SK-N-SH (cell line): ENCODE measurements at regions not wholly inside any gene's neighbourhood (a gene's known extent, or its start where the extent isn't known, plus 50 kb on each side); places are given as distances from the start of the nearest gene placed in this dataset.

Experiments
- CTCF ChIA-PET: fragments of 300-600, 350-600 bp; formaldehyde crosslinking; extraction: SDS; loops from one replicate; lab custom pipeline; 2021; lab: Yijun Ruan, JAX
- POLR2A ChIA-PET: fragments of 350-600 bp; sonication (Branson Sonifier 250); formaldehyde crosslinking; extraction: SDS; loops from one replicate; lab custom pipeline; 2020; ENCODE audit warnings: antibody characterized with exemption, inconsistent platforms; lab: Yijun Ruan, JAX
- DNase-seq: peaks from one replicate; pipeline ENCODE4 v3.0.0; 2012
- H2AFZ ChIP-seq: fragments of 200-600 bp; sonication (generic); 2 replicates; pipeline ENCODE4 v1.8.1; 2016; ENCODE audit warnings: antibody characterized with exemption, mild to moderate bottlenecking, low read depth
- H3F3A ChIP-seq: fragments of 200-600 bp; sonication (generic); replicated peaks from 2 replicates; pipeline ENCODE3; 2016; ENCODE audit warnings: antibody characterized with exemption, mild to moderate bottlenecking; ENCODE audit not compliant: insufficient read depth
- H3K27ac ChIP-seq, 2 experiments: fragments of 200-500 bp in 1 of 2; fragments of 200-600 bp in 1 of 2; sonication (Bioruptor generic) in 1 of 2; sonication (generic), shearing (Covaris generic) in 1 of 2; 2 replicates each; pipeline versions ENCODE4 v1.5.1 to v1.6.1; 2014 to 2016; ENCODE audit warnings: low read depth in 2 of 2, inconsistent platforms in 1 of 2, low read length in 1 of 2, mild to moderate bottlenecking in 1 of 2, mixed read lengths in 1 of 2
- H3K27me3 ChIP-seq: fragments of 200-600 bp; sonication (generic), shearing (Covaris generic); 2 replicates; pipeline ENCODE4 v1.6.1; 2016; ENCODE audit warnings: mixed run types; ENCODE audit not compliant: insufficient read depth
- H3K36me3 ChIP-seq, 2 experiments: fragments of 200-500 bp in 1 of 2; fragments of 200-600 bp in 1 of 2; sonication (Bioruptor generic) in 1 of 2; sonication (generic) in 1 of 2; replicated peaks in 1 of 2; 2 replicates each; pipeline versions ENCODE3 to v1.5.1; 2014 to 2016; ENCODE audit warnings: low read length in 1 of 2, mild to moderate bottlenecking in 1 of 2; ENCODE audit not compliant: insufficient read depth in 2 of 2, control insufficient read depth in 1 of 2
- H3K4me1 ChIP-seq, 2 experiments: fragments of 200-500 bp in 1 of 2; fragments of 200-600 bp in 1 of 2; sonication (Bioruptor generic) in 1 of 2; sonication (generic), shearing (Covaris generic) in 1 of 2; 2 replicates each; pipeline versions ENCODE4 v1.5.1 to v1.6.1; 2014 to 2016; ENCODE audit warnings: low read depth in 1 of 2, low read length in 1 of 2, mixed run types in 1 of 2; ENCODE audit not compliant: insufficient read depth in 2 of 2, control insufficient read depth in 1 of 2
- H3K4me2 ChIP-seq: fragments of 200-600 bp; sonication (generic), shearing (Covaris generic); 2 replicates; pipeline ENCODE4 v1.6.1; 2017; ENCODE audit warnings: mixed run types
- H3K4me3 ChIP-seq, 2 experiments: fragments of 200-500 bp in 1 of 2; fragments of 200-600 bp in 1 of 2; sonication (Bioruptor generic) in 1 of 2; sonication (generic), shearing (Covaris generic) in 1 of 2; 2 replicates each; pipeline versions ENCODE4 v1.5.1 to v1.8.1; 2014 to 2016; ENCODE audit warnings: low read depth in 2 of 2, inconsistent platforms in 1 of 2, low read length in 1 of 2, mild to moderate bottlenecking in 1 of 2, mixed read lengths in 1 of 2, moderate library complexity in 1 of 2
- H3K79me2 ChIP-seq: fragments of 200-600 bp; sonication (generic); 2 replicates; pipeline ENCODE4 v1.8.1; 2017; ENCODE audit warnings: mild to moderate bottlenecking; ENCODE audit not compliant: insufficient read depth
- H3K9ac ChIP-seq: fragments of 200-600 bp; sonication (generic); 2 replicates; pipeline ENCODE4 v1.6.1; 2017; ENCODE audit warnings: mixed run types
- H3K9me2 ChIP-seq: fragments of 200-600 bp; sonication (generic); 2 replicates; pipeline ENCODE4 v1.6.1; 2017; ENCODE audit warnings: mixed run types
- H3K9me3 ChIP-seq: fragments of 200-600 bp; sonication (generic); 2 replicates; pipeline ENCODE4 v1.6.1; 2017; ENCODE audit warnings: mixed run types, mild to moderate bottlenecking, moderate library complexity
- H4K20me1 ChIP-seq: fragments of 200-600 bp; sonication (generic); 2 replicates; pipeline ENCODE4 v1.6.1; 2017; ENCODE audit warnings: mild to moderate bottlenecking, mixed run types; ENCODE audit not compliant: insufficient read depth
- EP300 ChIP-seq, 2 experiments: IDR thresholded peaks; 2 replicates each; pipeline versions ENCODE4 v1.4.0 to v1.6.1; 2012; ENCODE audit warnings: borderline replicate concordance in 1 of 2, low read depth in 1 of 2, low read length in 1 of 2
- FOSL2 ChIP-seq: IDR thresholded peaks from 2 replicates; pipeline ENCODE4 v1.4.0; 2012; ENCODE audit warnings: low read depth, mild to moderate bottlenecking, moderate library complexity, borderline replicate concordance
- FOXJ3 ChIP-seq: sonication (generic); formaldehyde crosslinking; IDR thresholded peaks from 2 replicates; pipeline ENCODE4 v1.5.1; 2020; ENCODE audit warnings: mild to moderate bottlenecking, missing genetic modification reagents
- GATA2 ChIP-seq: sonication (generic); formaldehyde crosslinking; IDR thresholded peaks from 2 replicates; pipeline ENCODE4 v1.5.0; 2020; ENCODE audit warnings: mild to moderate bottlenecking, missing genetic modification reagents
- IRF3 ChIP-seq: fragments of 150-350 bp; IDR thresholded peaks from 2 replicates; pipeline ENCODE4 v1.6.1; 2016; ENCODE audit warnings: mild to moderate bottlenecking, low read depth, low read length
- MXI1 ChIP-seq: IDR thresholded peaks from 2 replicates; pipeline ENCODE4 v1.6.1; 2012; ENCODE audit warnings: mild to moderate bottlenecking, low read depth, low read length, improper control_type of control experiment
- PBX3 ChIP-seq: IDR thresholded peaks from 2 replicates; pipeline ENCODE4; 2012
- RCOR1 ChIP-seq: fragments of 150-350 bp; IDR thresholded peaks from 2 replicates; pipeline ENCODE4 v1.6.1; 2017; ENCODE audit warnings: antibody characterized with exemption, low read length
- REST ChIP-seq: IDR thresholded peaks from 2 replicates; pipeline ENCODE4 v1.6.1; 2012; ENCODE audit warnings: mild to moderate bottlenecking, low read depth, low read length, moderate library complexity
- RXRA ChIP-seq: IDR thresholded peaks from 2 replicates; pipeline ENCODE4 v1.4.0; 2012; ENCODE audit warnings: low read depth, mild to moderate bottlenecking, borderline replicate concordance
- SIN3A ChIP-seq: IDR thresholded peaks from 2 replicates; pipeline ENCODE4 v1.6.1; 2012; ENCODE audit warnings: low read depth, mild to moderate bottlenecking, low read length, moderate library complexity, borderline replicate concordance
- SMC3 ChIP-seq: IDR thresholded peaks from 2 replicates; pipeline ENCODE4 v1.6.1; 2012; ENCODE audit warnings: low read depth, low read length, improper control_type of control experiment
- TAF1 ChIP-seq: IDR thresholded peaks from 2 replicates; pipeline ENCODE4 v1.6.1; 2012; ENCODE audit warnings: low read depth, mild to moderate bottlenecking, low read length, moderate library complexity, borderline replicate concordance
- YY1 ChIP-seq: IDR thresholded peaks from 2 replicates; pipeline ENCODE4 v1.4.0; 2012; ENCODE audit warnings: low read depth, mild to moderate bottlenecking
- WGBS: methylation state at CpG from one replicate; pipeline ENCODE4 v1.1.6; 2017; ENCODE audit warnings: low lambda C conversion rate; 5-methylcytosine and 5-hydroxymethylcytosine counted together
- TF ChIP-seq, protein P1 (sequence below): IDR thresholded peaks from 2 replicates; pipeline ENCODE4 v1.4.0; 2012; ENCODE audit warnings: low read depth, borderline replicate concordance
- TF ChIP-seq, protein P2 (sequence below): IDR thresholded peaks from 2 replicates; pipeline ENCODE4 v1.4.0; 2012; ENCODE audit warnings: low read depth, borderline replicate concordance

GRCh38 chr2:106709229-106709628 is 176.7 kb downstream of the ST6GAL2 start:
- Histone ChIP-seq H3K27ac (no peak overlapping the region), H3K9me2 (no peaks in the 10 kb centered on the region), H3K4me1 (no peaks in the 10 kb centered on the region), H3K9me3 (no peaks in the 10 kb centered on the region), H3K27me3 (no peaks in the 10 kb centered on the region), H4K20me1 (no peaks in the 10 kb centered on the region), H3K4me2 (no peak overlapping the region), H3K4me3 (no peak overlapping the region), H2AFZ (no peak overlapping the region), H3K79me2 (no peaks in the 10 kb centered on the region), H3K9ac (no peak overlapping the region), H3K36me3 (no peaks in the 10 kb centered on the region), H3F3A (no peaks in the 10 kb centered on the region)
- no peak for DNase-seq
- ChIA-PET POLR2A (no interaction called here), CTCF (no interaction called here)
- TF ChIP-seq RCOR1 (no peak), REST (no peak)
- WGBS = 11% methylated on average over 1 of the region's 1 CpG

DNA sequence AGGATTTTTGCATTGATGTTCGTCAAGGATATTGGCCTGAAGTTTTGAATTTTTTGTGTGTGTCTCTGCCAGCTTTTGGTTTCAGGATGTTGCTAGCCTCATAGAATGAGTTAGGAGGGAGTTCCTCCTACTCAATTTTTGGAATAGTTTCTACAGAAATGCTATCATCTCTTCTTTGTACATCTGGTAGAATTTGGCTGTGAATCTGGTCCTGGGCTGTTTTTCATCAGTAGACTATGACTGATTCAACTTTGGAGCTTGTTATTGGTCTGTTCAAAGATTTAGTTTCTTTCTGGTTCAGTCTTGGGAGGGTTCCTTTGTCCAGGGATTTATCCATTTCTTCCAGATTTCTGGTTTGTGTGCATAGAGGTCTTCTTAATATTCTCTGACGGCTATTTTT is 166.7 kb downstream of the ST6GAL2 start:
- no peak overlapping the region for H3K4me2 ChIP-seq
- no peak overlapping the region for H3K4me3 ChIP-seq
- no peaks in the 10 kb centered on the region for H3F3A ChIP-seq
- no peak overlapping the region for H3K9ac ChIP-seq
- no peaks in the 10 kb centered on the region for H3K9me3 ChIP-seq
- no peaks in the 10 kb centered on the region for H3K36me3 ChIP-seq
- ChIA-PET CTCF (no interaction called here), POLR2A (no interaction called here)
- DNase-seq = no peak
- no peaks in the 10 kb centered on the region for H4K20me1 ChIP-seq
- no peaks in the 10 kb centered on the region for H3K27me3 ChIP-seq
- H2AFZ ChIP-seq = no peak overlapping the region
- WGBS = 12% methylated on average over 2 of the region's 2 CpGs
- H3K79me2 ChIP-seq = no peaks in the 10 kb centered on the region
- H3K9me2 ChIP-seq = no peaks in the 10 kb centered on the region
- H3K27ac ChIP-seq = no peak overlapping the region
- H3K4me1 ChIP-seq = no peaks in the 10 kb centered on the region
- TF ChIP-seq, protein P1, sequence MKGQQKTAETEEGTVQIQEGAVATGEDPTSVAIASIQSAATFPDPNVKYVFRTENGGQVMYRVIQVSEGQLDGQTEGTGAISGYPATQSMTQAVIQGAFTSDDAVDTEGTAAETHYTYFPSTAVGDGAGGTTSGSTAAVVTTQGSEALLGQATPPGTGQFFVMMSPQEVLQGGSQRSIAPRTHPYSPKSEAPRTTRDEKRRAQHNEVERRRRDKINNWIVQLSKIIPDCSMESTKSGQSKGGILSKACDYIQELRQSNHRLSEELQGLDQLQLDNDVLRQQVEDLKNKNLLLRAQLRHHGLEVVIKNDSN = no peak
- TF ChIP-seq MXI1 (no peak), TAF1 (no peak), PBX3 (no peak), YY1 (no peak), FOXJ3 (CRISPR knock-in tag) (no peak), SMC3 (no peak), FOSL2 (no peak), EP300 (IDR thresholded peaks at IDR 0.05; ENCODE audit: borderline replicate concordance in 1 of 2, low read depth in 1 of 2, low read length in 1 of 2) (no peak), SIN3A (no peak), GATA2 (CRISPR knock-in tag) (no peak), RXRA (no peak), IRF3 (no peak)
- TF ChIP-seq, protein P2, sequence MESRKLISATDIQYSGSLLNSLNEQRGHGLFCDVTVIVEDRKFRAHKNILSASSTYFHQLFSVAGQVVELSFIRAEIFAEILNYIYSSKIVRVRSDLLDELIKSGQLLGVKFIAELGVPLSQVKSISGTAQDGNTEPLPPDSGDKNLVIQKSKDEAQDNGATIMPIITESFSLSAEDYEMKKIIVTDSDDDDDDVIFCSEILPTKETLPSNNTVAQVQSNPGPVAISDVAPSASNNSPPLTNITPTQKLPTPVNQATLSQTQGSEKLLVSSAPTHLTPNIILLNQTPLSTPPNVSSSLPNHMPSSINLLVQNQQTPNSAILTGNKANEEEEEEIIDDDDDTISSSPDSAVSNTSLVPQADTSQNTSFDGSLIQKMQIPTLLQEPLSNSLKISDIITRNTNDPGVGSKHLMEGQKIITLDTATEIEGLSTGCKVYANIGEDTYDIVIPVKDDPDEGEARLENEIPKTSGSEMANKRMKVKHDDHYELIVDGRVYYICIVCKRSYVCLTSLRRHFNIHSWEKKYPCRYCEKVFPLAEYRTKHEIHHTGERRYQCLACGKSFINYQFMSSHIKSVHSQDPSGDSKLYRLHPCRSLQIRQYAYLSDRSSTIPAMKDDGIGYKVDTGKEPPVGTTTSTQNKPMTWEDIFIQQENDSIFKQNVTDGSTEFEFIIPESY = no peak
